ENCODE measurements at regions not wholly inside any gene's neighbourhood (a gene's known extent, or its start where the extent isn't known, plus 50 kb on each side); places are given as distances from the start of the nearest gene placed in this dataset.
A peak's percentile ranks its signal among the peaks of the same experiment; 100 is the strongest.
"Not testable (repeated sequence)": the region's sequence is repeated elsewhere in the genome, so short reads cannot be mapped to it uniquely, and the experiment has no call there.

- not testable (repeated sequence) for DNase-seq
Measured at GRCh38 chr6:147651-148050, 144.6 kb upstream of the DUSP22 start.

- peak; percentile 22 for DNase-seq
Measured at GRCh38 chr6:148051-148984, 144.0 kb upstream of the DUSP22 start.

- not testable (repeated sequence) for DNase-seq
Measured at GRCh38 chr6:150147-150546, 142.1 kb upstream of the DUSP22 start.

- not testable (repeated sequence) for DNase-seq
Measured at GRCh38 chr6:152436-152835, 139.9 kb upstream of the DUSP22 start.

GRCh38 chr6:153026-153425 lies 139.3 kb upstream of the DUSP22 start:
- DNase-seq: not testable (repeated sequence)

- not testable (repeated sequence) for DNase-seq
Measured at GRCh38 chr6:153867-154266, 138.4 kb upstream of the DUSP22 start.

- not testable (repeated sequence) for DNase-seq
Measured at GRCh38 chr6:154321-155092, 137.8 kb upstream of the DUSP22 start.

- DNase-seq: no peak
Measured at GRCh38 chr6:156010-156409, 136.3 kb upstream of the DUSP22 start.

- not testable (repeated sequence) for DNase-seq
Measured at GRCh38 chr6:156441-157140, 135.7 kb upstream of the DUSP22 start.

- not testable (repeated sequence) for DNase-seq
Measured at GRCh38 chr6:157176-157575, 135.1 kb upstream of the DUSP22 start.

GRCh38 chr6:161657-162056 lies 130.6 kb upstream of the DUSP22 start:
- not testable (repeated sequence) for DNase-seq

- DNase-seq: no peak
Measured at GRCh38 chr6:164720-165119, 127.6 kb upstream of the DUSP22 start.

- no peak for DNase-seq
Measured at GRCh38 chr6:165263-165662, 127.0 kb upstream of the DUSP22 start.

GRCh38 chr6:165906-166305 lies 126.4 kb upstream of the DUSP22 start:
- no peak for DNase-seq

- no peak for DNase-seq
Measured at GRCh38 chr6:168865-169455, 123.3 kb upstream of the DUSP22 start.

- no peak for DNase-seq
Measured at GRCh38 chr6:174036-174435, 118.3 kb upstream of the DUSP22 start.

GRCh38 chr6:175680-176079 lies 116.6 kb upstream of the DUSP22 start:
- no peak for DNase-seq

GRCh38 chr6:176766-177165 lies 115.5 kb upstream of the DUSP22 start:
- no peak for DNase-seq

- DNase-seq: no peak
Measured at GRCh38 chr6:178119-178518, 114.2 kb upstream of the DUSP22 start.

GRCh38 chr6:178929-179328 lies 113.4 kb upstream of the DUSP22 start:
- not testable (repeated sequence) for DNase-seq

GRCh38 chr6:179340-179950 lies 112.8 kb upstream of the DUSP22 start:
- no peak for DNase-seq

- not testable (repeated sequence) for DNase-seq
Measured at GRCh38 chr6:180091-180694, 112.1 kb upstream of the DUSP22 start.
